Breast epithelium (tissue), 4 donors: ENCODE measurements at regions not wholly inside any gene's neighbourhood (a gene's known extent, or its start where the extent isn't known, plus 50 kb on each side); places are given as distances from the start of the nearest gene placed in this dataset.

ENCODE experiments used
- DNase-seq, 2 donors: peaks; one replicate each; pipeline ENCODE4 v3.0.0-alpha.2; 2019; ENCODE audit warnings: low spot score in 2 of 2
- H3K27ac ChIP-seq, 2 donors: fragments of 200-600 bp; sonication (generic) in 1 of 2; one replicate each; pipeline ENCODE4 v1.5.1; 2016 to 2019; ENCODE audit warnings: mild to moderate bottlenecking in 1 of 2
- H3K27me3 ChIP-seq, 2 donors: fragments of 200-600 bp; sonication (generic) in 1 of 2; one replicate each; pipeline versions ENCODE4 v1.5.1 to v1.6.0; 2017 to 2019; ENCODE audit warnings: control low read depth in 1 of 2, mild to moderate bottlenecking in 1 of 2
- H3K36me3 ChIP-seq: fragments of 200-600 bp; one replicate; pipeline ENCODE4 v1.5.1; 2019
- H3K4me1 ChIP-seq, 2 donors: fragments of 200-600 bp; sonication (generic); one replicate each; pipeline ENCODE4 v1.5.1; 2016 to 2019; ENCODE audit warnings: control low read depth in 1 of 2
- H3K4me3 ChIP-seq, 3 donors: fragments of 200-600 bp; sonication (generic); 1 replicate in 2 of 3; 2 replicates in 1 of 3; pipeline ENCODE4 v1.5.1; 2016 to 2019; ENCODE audit warnings: mild to moderate bottlenecking in 3 of 3, moderate library complexity in 2 of 3
- H3K9me3 ChIP-seq, 2 donors: fragments of 200-600 bp; sonication (generic) in 1 of 2; one replicate each; pipeline ENCODE4 v1.5.1; 2016 to 2019; ENCODE audit warnings: control low read depth in 1 of 2
- POLR2A ChIP-seq: fragments of 450-650 bp; IDR thresholded peaks from one replicate; pipeline ENCODE4 v1.6.1; 2016; ENCODE audit warnings: antibody characterized with exemption, mild to moderate bottlenecking, moderate library complexity
- POLR2AphosphoS5 ChIP-seq, 3 donors: sonication (generic); formaldehyde crosslinking; IDR thresholded peaks; one replicate each; pipeline ENCODE4 v1.6.1; 2017; ENCODE audit warnings: antibody characterized with exemption in 3 of 3
- intact Hi-C: fragments of 100-400 bp; cut with DNase I; formaldehyde crosslinking; loops from one replicate; pipeline ENCODE4 v1.15.1; 2023; ENCODE audit warnings: low total_unique reads
- TF ChIP-seq, protein P1 (sequence below), 3 donors: fragments of 450-650 bp; IDR thresholded peaks; one replicate each; pipeline ENCODE4 v1.5.1; 2016 to 2017; ENCODE audit warnings: antibody characterized with exemption in 3 of 3, mild to moderate bottlenecking in 3 of 3, moderate library complexity in 3 of 3

DNA sequence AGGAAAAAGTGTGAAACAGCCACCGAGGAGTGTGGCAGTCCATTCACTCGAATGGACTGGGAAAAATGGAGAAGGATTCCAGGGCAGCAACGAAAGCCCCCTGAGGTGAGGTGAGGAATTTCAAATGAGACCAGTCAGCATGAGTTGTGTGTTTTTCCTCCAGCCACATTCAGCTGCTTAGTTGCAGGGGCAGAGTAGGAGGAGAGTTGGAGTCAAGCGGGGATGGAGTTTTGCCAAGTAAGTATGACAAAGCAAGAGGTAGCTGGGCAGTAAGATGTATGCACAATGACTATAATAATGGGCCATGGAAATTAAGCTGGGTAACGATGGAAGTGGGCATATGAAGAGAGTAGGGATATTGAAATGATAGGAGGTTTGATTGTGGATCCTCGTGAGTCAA lies 64.4 kb downstream of the CCDC54 start:
- intact Hi-C loops: no loop called here
- Histone ChIP-seq H3K27me3 (no peaks in the 10 kb centered on the region), H3K4me1 (no peaks in the 10 kb centered on the region), H3K4me3 (no peak overlapping the region), H3K36me3 (no peaks in the 10 kb centered on the region), H3K9me3 (no peaks in the 10 kb centered on the region), H3K27ac (no peak overlapping the region)
- no peak for DNase-seq
- TF ChIP-seq POLR2A (no peak), POLR2AphosphoS5 (IDR thresholded peaks at IDR 0.05) (no peak)
- TF ChIP-seq, protein P1, sequence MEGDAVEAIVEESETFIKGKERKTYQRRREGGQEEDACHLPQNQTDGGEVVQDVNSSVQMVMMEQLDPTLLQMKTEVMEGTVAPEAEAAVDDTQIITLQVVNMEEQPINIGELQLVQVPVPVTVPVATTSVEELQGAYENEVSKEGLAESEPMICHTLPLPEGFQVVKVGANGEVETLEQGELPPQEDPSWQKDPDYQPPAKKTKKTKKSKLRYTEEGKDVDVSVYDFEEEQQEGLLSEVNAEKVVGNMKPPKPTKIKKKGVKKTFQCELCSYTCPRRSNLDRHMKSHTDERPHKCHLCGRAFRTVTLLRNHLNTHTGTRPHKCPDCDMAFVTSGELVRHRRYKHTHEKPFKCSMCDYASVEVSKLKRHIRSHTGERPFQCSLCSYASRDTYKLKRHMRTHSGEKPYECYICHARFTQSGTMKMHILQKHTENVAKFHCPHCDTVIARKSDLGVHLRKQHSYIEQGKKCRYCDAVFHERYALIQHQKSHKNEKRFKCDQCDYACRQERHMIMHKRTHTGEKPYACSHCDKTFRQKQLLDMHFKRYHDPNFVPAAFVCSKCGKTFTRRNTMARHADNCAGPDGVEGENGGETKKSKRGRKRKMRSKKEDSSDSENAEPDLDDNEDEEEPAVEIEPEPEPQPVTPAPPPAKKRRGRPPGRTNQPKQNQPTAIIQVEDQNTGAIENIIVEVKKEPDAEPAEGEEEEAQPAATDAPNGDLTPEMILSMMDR (IDR thresholded peaks at IDR 0.05): no peak

DNA sequence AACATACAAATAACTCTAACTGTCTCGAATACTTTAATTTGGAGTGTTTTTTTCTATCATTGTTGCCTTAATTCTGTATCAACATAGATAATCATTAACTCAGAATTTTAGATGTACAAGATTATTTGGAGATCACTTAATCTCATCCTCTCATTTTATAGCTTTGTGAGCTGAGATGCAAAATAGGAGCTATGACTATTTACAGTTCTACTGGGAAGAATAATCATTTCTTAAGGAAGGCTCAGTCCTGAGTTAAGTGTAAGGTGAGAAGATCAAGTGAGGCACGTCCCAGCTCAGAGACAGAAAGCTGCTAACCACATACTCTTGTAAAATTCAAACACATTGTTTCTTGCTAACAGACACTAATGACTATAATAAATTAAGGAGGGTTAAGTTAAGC lies 66.2 kb downstream of the CCDC54 start:
- DNase-seq: no peak

DNA sequence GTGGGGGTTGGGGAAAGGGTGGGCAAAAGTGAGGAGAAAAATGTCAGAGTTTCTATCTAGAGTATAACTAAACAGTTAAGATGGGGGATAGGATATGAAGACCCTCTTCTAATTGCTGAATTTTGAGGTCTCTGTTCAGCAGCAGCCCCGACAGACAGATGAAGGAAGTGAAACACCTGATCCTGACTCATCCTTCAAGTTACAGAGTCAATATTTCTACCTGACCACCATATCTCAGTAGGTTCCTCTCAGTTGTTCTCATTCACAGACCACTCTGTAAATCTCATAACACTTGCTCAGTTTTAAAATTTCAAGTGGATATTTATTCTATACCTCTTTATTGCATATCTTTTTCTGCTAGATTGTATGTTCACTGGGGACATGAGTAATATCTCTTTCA lies 69.5 kb downstream of the CCDC54 start:
- no peaks in the 10 kb centered on the region for H3K4me1 ChIP-seq
- no peaks in the 10 kb centered on the region for H3K36me3 ChIP-seq
- TF ChIP-seq, protein P1 (IDR thresholded peaks at IDR 0.05): no peak
- no peak for TF ChIP-seq POLR2AphosphoS5 (IDR thresholded peaks at IDR 0.05)
- TF ChIP-seq POLR2A: no peak
- H3K27ac ChIP-seq: no peak overlapping the region
- no peaks in the 10 kb centered on the region for H3K27me3 ChIP-seq
- no peaks in the 10 kb centered on the region for H3K9me3 ChIP-seq
- H3K4me3 ChIP-seq: no peak overlapping the region
- intact Hi-C loops: no loop called here
- no peak for DNase-seq

More for the DNA sequence above, 66.2 kb downstream of the CCDC54 start:
- H3K36me3 ChIP-seq: no peaks in the 10 kb centered on the region
- H3K4me3 ChIP-seq: no peak overlapping the region
- no peak for TF ChIP-seq POLR2AphosphoS5 (IDR thresholded peaks at IDR 0.05)
- TF ChIP-seq, protein P1 (IDR thresholded peaks at IDR 0.05): no peak
- no peak for TF ChIP-seq POLR2A
- H3K27ac ChIP-seq: no peak overlapping the region
- no peaks in the 10 kb centered on the region for H3K9me3 ChIP-seq
- no peaks in the 10 kb centered on the region for H3K27me3 ChIP-seq
- no peaks in the 10 kb centered on the region for H3K4me1 ChIP-seq
- intact Hi-C loops: no loop called here

DNA sequence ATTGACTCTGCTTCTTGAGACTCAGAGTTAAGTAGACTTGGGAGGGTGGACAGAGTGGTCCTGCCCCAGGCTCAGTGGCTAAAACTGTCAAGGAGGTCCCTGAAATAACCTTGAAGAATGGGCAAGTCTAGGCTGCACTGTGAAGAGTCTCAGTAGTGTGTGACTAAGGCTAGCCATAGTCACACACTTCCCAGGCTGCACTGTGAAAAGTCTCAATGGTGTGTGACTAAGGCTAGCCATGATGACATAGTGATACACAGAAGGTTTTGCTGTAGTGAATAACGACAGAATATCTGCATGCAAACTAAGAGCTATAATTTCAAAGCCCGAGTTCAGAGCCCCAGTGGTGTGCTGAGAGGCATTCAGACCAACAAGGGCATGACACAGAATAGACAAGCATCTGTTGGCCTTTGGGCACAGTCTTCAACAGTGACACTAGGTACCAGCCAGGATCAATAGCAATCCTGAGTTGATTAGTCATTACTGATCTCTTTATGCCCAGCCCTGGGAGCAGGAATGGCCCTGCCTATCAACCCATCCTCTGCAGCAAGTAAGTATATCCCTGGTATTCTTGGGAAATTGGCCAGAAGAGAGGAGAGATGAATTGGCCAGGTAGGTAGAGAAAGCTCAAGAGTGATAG lies 72.4 kb upstream of the BBX start:
- intact Hi-C loops: no loop called here
- no peak for TF ChIP-seq POLR2AphosphoS5 (IDR thresholded peaks at IDR 0.05)
- TF ChIP-seq, protein P1 (IDR thresholded peaks at IDR 0.05): no peak
- TF ChIP-seq POLR2A: no peak
- H3K27me3 ChIP-seq: no peaks in the 10 kb centered on the region
- H3K4me1 ChIP-seq: no peaks in the 10 kb centered on the region
- H3K36me3 ChIP-seq: no peaks in the 10 kb centered on the region
- no peaks in the 10 kb centered on the region for H3K9me3 ChIP-seq
- DNase-seq: no peak
- no peak overlapping the region for H3K27ac ChIP-seq
- no peak overlapping the region for H3K4me3 ChIP-seq

DNA sequence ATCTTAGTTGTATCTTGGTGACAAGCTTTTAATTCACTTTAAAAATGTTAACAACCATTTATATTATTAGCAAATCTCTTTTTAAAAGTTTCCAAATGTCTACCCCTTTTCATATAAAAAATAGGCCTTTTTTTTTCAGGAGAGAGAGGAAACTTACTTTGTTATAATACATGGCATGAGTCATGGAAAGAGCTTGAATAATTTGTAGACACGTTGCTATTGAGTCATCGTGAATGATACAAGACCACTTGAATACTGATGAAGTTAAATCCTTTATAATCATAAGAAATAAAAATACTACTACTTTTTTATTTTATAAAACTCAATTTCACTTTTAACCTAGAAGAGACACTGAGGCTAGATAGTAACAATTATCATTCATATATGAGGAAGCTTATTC lies 70.3 kb upstream of the BBX start:
- H3K27me3 ChIP-seq: no peaks in the 10 kb centered on the region
- intact Hi-C loops: no loop called here
- H3K4me1 ChIP-seq: no peaks in the 10 kb centered on the region
- H3K4me3 ChIP-seq: no peak overlapping the region
- H3K27ac ChIP-seq: no peak overlapping the region
- H3K9me3 ChIP-seq: no peaks in the 10 kb centered on the region
- TF ChIP-seq, protein P1 (IDR thresholded peaks at IDR 0.05): no peak
- TF ChIP-seq POLR2A (no peak), POLR2AphosphoS5 (IDR thresholded peaks at IDR 0.05) (no peak)
- DNase-seq: no peak
- no peaks in the 10 kb centered on the region for H3K36me3 ChIP-seq
